Mammary epithelial cell (primary cell): ENCODE measurements at regions not wholly inside any gene's neighbourhood (a gene's known extent, or its start where the extent isn't known, plus 50 kb on each side); places are given as distances from the start of the nearest gene placed in this dataset.
"Not testable (repeated sequence)": the region's sequence is repeated elsewhere in the genome, so short reads cannot be mapped to it uniquely, and the experiment has no call there.

Experiments used
- CTCF ChIP-seq, 2 donors: IDR thresholded peaks in 1 of 2; conservative IDR thresholded peaks in 1 of 2; 2 replicates each; pipeline ENCODE4 v1.5.1; 2011 to 2012; ENCODE audit warnings: inconsistent platforms in 2 of 2, low read length in 2 of 2, mild to moderate bottlenecking in 2 of 2, control low read depth in 1 of 2, low read depth in 1 of 2; ENCODE audit not compliant: insufficient read depth in 1 of 2; ENCODE audit errors: extremely low read depth in 1 of 2
- EZH2 ChIP-seq: IDR thresholded peaks from 2 replicates; pipeline ENCODE4 v1.6.1; 2012; ENCODE audit warnings: low read length, inconsistent platforms, borderline replicate concordance

- TF ChIP-seq CTCF (conservative IDR thresholded peaks at IDR 0.05 in 1 of 2, IDR thresholded peaks at IDR 0.05 in 1 of 2; ENCODE audit: extremely low read depth in 1 of 2, insufficient read depth in 1 of 2, low read depth in 1 of 2, low read length in 2 of 2); EZH2: not testable (repeated sequence)
Measured at GRCh38 chr9:138199917-138200316, 322.3 kb downstream of the CACNA1B start.
